ENCODE measurements at regions not wholly inside any gene's neighbourhood (a gene's known extent, or its start where the extent isn't known, plus 50 kb on each side); places are given as distances from the start of the nearest gene placed in this dataset.

DNA sequence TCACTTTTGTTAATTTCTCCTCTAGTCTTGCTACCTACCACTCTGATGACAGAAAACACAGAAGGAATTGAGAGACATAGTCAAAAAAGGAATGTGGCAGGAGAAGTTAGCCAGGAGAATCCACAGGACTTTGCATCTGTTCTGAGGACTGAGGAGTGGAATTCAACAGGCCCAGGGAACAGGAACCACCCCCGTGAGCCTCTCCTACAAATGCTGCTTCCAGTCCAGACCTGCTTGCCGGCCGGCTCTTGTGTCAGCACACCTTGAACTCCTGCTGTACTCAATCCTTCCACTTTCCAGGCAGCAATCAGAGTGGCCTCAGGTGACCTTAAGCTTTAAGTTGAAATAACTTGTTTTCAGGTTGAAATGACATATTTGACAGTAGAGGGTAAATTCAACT, 903.1 kb downstream of the BCL11B start:
- no peak for DNase-seq

GRCh38 chr14:98369344-98369743, 902.7 kb downstream of the BCL11B start:
- no peak for DNase-seq

DNA sequence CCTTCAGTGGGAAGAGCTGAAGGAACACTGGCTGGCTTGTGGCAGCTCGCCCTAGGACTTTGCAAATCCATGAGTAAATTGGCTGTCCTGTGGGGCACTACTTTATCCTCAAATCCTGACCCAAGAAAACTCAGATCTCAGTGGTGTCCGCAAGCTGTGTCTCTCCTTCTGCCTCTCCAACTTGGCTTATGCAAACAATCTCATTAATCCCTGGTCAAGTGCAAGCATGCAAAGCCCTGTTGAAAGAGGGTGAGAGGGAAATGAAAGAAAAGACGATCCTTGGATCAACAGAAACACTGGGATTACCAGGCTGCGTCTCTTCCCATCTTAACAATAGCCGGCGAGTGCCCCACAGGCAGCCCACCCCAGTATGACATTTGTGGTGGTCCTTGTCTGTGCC, 901.6 kb downstream of the BCL11B start:
- no peak for DNase-seq

DNA sequence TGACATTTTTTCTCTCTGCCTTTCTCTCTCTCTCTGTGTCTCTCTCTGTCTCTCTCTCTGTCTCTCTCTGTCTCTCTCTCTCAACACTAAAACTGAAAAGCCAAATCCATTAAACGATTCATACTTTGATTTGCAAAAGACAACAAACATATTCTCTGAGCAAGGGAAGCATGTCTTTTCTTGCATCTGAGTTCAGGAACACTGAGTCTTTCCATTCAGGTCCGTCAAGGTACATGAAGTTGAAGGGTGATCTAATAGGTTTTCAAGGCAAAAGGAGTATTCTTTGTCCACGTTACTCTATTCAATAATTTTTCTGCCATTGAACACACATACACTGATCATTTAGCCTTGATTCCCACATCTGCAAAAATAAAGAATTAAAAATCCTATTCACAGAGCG, 900.9 kb downstream of the BCL11B start:
- no peak for DNase-seq

DNA sequence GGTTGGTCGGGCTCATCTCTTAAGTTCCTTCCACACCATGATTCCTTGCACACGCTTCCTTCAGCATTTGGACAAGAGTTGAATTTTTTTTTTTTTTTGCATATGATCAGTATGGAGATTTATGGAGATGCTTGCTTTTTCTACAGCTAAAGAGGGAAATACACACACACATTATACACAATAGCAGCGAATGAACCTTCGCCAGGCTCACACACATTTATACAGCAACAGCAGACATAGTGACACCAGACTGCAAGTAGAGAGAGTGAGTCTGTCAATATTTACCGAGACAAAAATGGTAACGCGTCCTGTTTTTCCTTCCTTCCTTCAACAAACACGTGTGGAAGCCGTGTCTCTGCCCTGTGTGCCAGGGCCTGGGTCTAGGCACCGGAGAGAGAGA, 897.9 kb downstream of the BCL11B start:
- no peak for DNase-seq

- no peak for DNase-seq
Measured at GRCh38 chr14:98375566-98375965, 896.4 kb downstream of the BCL11B start.

DNA sequence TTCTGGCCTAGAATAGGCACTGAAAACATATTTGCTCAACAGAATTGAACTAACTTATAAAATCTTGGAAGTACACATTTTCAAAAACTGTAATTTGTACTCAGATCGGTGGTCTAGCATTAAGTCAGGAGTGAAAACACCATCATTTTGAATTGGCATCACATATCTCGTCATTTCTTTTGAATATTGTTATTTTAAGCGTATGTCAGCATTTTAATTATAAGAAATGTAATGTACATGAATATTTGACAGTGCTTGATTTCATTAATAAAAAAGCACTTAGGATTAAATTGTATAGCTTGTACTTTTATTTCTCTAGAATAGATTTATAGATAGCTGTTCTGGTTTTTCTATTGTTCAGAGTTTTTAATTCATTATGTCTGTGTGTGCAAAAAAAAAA, 892.2 kb downstream of the BCL11B start:
- DNase-seq: no peak

DNA sequence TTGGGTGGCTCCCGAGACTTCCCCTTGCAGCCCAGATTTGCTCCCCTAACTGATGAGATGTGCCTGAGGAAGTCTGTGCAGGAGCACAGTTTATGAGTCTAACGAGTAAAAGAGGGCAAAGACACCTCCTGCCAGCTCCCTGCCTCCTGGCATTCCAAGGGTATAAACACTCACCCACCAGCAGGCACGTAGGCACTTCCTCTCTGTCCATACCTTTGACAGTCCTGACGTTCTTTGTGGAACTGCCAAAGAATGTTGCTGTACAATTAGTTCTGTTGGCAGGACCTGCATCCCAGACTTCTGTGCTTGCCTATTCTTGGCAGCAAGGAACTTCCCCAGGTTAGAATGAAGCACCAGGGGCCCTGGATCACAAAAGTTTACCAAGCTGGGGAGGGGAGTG, 889.3 kb downstream of the BCL11B start:
- no peak for DNase-seq

DNA sequence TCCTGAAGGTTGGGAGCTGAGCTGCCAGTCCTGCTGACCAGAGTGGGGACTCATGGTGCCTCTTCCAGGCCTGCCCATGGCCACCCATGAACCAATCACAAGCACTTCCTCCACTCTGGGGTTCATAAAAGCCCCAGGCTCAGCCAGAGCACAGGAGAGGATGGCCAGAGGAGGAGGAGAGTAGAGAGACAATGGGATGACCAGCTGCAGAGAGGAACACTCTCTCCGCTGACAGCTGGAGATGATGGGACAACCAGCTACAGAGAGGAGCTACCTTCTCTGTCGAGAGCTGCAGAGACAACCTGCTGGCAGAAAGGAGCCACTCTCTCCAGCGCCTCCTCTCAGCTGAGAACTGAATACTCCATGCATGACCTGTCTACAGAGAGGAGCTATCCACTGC, 886.1 kb downstream of the BCL11B start:
- DNase-seq: no peak

DNA sequence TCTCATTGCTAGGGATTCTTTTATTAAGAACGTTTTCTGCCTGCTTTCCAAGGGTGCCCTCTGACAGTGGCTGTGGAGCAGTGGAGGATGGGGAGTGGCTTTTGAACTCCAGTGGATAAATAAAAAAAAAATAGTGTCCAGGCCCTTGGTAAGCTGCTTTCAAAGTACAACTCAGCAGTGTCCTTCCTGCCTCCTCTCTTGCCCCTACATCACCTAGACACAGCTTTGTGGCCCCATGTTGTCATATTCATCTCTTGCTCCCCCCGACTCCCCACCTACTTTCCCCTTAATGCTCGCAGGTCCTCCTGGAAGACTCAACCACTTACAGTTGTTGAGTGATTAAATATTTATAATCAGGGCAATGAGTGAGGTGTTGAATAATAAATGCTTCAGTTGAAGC, 880.9 kb downstream of the BCL11B start:
- no peak for DNase-seq

- no peak for DNase-seq
Measured at GRCh38 chr14:98393527-98393926, 878.5 kb downstream of the BCL11B start.

GRCh38 chr14:98404811-98405210, 867.2 kb downstream of the BCL11B start:
- no peak for DNase-seq

- no peak for DNase-seq
Measured at GRCh38 chr14:98408024-98408555, 863.9 kb downstream of the BCL11B start.

- DNase-seq: no peak
Measured at GRCh38 chr14:98408713-98409112, 863.3 kb downstream of the BCL11B start.

- DNase-seq: no peak
Measured at GRCh38 chr14:98411154-98411553, 860.8 kb downstream of the BCL11B start.

DNA sequence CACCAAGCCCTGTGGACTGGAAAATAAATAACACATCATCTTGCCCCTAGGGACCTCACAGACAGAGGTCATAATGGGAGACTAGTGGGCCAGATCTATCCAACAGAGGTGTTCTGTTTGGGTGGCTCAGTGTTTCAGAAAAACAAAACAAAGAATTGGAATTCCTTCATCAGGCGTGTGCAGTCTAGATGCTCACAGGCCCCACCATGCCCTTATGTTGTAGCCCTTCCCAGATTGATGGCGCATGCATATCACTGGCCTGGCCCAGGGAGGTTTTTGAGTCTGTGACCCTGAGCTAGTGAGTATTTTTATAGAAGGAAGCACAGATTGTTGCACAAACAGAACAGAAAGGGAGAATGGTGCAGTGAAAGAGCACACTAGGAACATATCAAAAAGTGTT, 859.6 kb downstream of the BCL11B start:
- DNase-seq: no peak

DNA sequence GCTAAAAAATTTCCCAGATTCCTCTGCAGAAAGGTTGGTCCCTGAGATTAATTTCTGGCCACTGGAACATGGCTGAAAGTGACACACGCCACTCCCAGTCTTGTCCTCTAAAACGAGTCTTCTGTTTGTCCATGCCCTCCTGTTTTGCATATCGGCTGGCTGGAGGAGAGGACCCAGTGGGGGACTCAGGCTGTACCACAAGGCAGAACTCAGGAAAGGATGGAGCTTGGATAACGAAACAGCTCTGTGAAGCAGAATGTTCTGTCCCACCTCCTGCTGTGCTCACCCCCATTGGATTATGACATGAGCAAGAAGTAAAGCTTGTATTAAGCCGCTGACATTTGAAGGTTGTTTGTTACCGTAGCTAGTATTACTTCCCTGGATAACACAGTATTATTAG, 856.2 kb downstream of the BCL11B start:
- DNase-seq: no peak

- no peak for DNase-seq
Measured at GRCh38 chr14:98417001-98417400, 855.0 kb downstream of the BCL11B start.

DNA sequence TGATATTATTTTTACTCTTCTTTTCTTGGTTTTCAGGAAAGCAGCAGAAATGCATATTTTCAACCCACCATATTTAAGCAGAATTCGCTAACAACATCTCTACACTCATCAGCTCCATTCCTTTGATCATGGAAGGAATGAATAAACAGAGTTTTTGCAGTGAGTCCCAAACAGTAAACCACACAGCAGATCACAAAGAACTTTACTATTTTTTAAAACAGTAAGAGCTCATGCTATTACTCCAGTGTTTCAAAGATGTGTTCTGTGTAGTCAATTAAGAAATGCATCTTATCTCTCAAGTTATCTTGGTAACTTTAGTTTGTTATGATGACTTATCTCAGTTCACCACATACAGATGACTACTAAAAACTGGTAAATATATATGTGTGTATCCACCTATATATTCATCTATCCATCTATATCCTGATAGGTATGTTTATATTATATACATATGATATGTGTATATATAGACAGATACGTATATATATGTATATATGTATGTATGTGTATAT, 843.5 kb downstream of the BCL11B start:
- DNase-seq: no peak

- no peak for DNase-seq
Measured at GRCh38 chr14:98433436-98433835, 838.6 kb downstream of the BCL11B start.

- no peak for DNase-seq
Measured at GRCh38 chr14:98437113-98437512, 834.9 kb downstream of the BCL11B start.

DNA sequence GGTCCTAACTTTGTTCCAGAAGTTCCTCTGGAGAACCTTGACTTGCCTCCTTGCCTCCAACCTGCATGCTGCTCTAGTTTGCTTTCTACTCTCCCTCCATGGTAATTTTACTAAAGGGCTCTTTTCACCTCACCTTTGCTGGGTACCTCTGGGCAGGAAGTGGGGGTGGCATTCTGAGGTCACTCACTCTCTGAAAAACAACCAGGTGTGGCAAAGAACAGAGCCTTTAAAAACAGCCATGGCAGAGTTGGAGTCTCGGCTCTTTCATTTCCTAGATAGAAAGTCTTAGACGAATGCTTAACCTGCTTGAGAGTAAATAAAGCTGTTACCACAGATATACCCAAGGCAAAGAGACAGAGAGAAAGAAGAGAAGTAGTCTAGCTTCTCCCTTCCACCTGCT, 827.9 kb downstream of the BCL11B start:
- DNase-seq: no peak

DNA sequence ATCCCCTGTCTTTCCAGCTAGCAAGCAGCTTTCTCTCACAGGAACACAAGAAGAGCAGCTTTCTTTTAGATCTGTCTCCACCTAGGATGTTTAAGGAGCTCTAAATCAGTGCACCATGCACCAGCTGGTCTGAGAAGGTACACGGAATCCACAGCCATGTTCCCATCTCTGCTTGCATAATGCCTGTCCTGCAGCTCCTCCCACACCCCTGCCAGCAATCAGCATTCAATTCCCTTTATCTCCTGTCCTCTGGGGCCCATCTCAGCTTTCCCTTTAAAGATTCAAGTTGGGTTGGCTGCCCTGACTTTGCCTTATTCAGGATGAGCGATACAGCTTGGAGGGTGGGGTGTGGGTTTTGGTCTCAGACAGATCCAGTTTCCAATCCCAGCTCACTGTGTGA, 826.3 kb downstream of the BCL11B start:
- DNase-seq: no peak

DNA sequence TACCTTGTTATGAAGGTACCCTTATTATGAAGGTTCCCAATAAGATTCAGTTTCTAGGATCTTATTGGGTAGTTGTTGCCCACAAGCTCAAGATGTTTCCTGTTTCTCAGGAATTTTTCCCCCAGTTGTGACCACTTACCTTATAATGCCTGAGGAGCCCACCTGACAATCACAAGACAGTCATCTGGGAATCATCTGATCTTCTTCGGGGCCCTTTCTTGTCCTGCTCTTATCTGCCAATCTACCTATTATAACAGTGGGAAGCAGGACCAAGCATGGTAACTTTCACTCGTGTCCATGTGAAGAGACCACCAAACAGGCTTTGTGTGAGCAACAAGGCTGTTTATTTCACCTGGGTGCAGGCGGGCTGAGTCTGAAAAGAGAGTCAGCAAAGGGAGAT, 825.5 kb downstream of the BCL11B start:
- no peak for DNase-seq

- DNase-seq: no peak
Measured at GRCh38 chr14:98456231-98456630, 815.8 kb downstream of the BCL11B start.

DNA sequence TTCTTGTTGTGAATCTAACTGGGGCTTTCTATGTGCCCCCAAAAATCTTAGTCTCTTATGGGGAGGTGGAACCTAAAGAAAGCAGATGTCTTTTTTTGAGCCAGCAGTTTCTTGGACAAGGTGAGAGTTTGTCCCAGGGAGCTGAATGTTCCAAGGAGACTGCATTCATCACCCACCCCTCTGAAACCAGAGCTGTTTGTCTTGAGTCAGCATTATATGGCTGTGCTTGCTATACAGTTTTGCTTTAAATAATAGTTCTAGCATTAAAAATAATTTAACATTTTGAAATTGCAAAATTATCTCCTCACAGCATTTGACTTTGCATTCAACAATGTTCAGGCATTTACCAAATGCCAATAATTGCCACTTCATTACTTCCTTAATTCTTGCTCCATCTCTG, 813.3 kb downstream of the BCL11B start:
- DNase-seq: no peak
